Coronary artery (tissue), 2 donors: ENCODE measurements at regions not wholly inside any gene's neighbourhood (a gene's known extent, or its start where the extent isn't known, plus 50 kb on each side); places are given as distances from the start of the nearest gene placed in this dataset.

ENCODE experiments used
- DNase-seq: peaks from one replicate; pipeline ENCODE4 v3.0.0-alpha.2; 2017; ENCODE audit warnings: low spot score
- H3K27ac ChIP-seq, 2 donors: fragments of 200-600 bp; sonication (generic); one replicate each; pipeline ENCODE4 v1.5.1; 2016 to 2019
- H3K4me3 ChIP-seq: fragments of 200-600 bp; sonication (generic); 2 replicates; pipeline ENCODE4 v1.5.1; 2016; ENCODE audit warnings: mild to moderate bottlenecking, moderate library complexity
- TF ChIP-seq, protein P1 (sequence below): fragments of 200-600 bp; sonication (generic); IDR thresholded peaks from one replicate; pipeline ENCODE4 v1.5.1; 2019; ENCODE audit warnings: antibody characterized with exemption

- H3K4me3 ChIP-seq = no peak overlapping the region
- TF ChIP-seq, protein P1, sequence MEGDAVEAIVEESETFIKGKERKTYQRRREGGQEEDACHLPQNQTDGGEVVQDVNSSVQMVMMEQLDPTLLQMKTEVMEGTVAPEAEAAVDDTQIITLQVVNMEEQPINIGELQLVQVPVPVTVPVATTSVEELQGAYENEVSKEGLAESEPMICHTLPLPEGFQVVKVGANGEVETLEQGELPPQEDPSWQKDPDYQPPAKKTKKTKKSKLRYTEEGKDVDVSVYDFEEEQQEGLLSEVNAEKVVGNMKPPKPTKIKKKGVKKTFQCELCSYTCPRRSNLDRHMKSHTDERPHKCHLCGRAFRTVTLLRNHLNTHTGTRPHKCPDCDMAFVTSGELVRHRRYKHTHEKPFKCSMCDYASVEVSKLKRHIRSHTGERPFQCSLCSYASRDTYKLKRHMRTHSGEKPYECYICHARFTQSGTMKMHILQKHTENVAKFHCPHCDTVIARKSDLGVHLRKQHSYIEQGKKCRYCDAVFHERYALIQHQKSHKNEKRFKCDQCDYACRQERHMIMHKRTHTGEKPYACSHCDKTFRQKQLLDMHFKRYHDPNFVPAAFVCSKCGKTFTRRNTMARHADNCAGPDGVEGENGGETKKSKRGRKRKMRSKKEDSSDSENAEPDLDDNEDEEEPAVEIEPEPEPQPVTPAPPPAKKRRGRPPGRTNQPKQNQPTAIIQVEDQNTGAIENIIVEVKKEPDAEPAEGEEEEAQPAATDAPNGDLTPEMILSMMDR = no peak
- H3K27ac ChIP-seq = no peak overlapping the region
- no peak for DNase-seq
Measured at GRCh38 chr3:144244662-144245061, 273.0 kb downstream of the DIPK2A start.

DNA sequence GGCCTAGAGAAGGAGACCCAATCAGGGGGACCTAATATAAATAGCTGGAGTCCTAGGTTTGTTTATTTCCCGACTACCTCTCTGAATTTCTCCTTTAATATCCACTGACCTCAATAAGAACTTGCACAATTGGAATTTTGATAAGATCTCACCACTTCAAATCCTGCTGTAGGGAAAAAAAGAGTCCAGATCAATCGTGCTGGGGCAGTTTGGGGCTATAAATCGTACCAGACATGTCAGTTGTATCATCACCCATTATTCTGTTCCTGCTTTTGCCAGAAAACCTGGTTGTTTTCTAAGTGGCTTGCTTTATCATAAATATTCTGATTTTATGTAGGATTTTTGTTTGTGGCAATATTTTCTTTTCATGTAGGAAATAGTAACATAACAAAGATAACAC is 281.3 kb downstream of the DIPK2A start:
- Histone ChIP-seq H3K4me3 (no peak overlapping the region), H3K27ac (no peak overlapping the region)
- no peak for DNase-seq
- TF ChIP-seq, protein P1 = no peak

- no peak overlapping the region for H3K4me3 ChIP-seq
Measured at GRCh38 chr3:144257381-144257780, 285.8 kb downstream of the DIPK2A start.

DNA sequence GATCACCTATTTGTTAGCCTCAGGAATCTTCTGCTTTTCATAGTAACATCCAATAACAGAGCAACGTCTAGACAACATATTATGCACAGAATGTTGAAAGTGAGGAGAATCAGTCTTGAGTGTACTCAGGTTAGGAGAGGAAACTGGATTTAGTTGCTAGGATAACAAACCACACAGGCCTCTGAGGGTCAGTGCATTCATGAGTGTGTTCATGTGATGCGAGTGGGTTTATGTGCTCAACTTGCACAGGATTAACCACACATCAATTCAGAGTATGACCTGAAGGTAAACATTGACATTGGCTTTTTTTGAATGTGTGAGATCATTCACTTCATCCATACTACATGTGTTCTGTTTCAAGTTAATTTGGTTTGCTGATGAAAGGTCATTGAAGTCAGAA is 287.6 kb downstream of the DIPK2A start:
- no peak for DNase-seq
- Histone ChIP-seq H3K4me3 (no peak overlapping the region), H3K27ac (no peak overlapping the region)
- TF ChIP-seq, protein P1 = no peak

More at GRCh38 chr3:144257381-144257780, 285.8 kb downstream of the DIPK2A start:
- H3K27ac ChIP-seq = no peak overlapping the region
- TF ChIP-seq, protein P1 = no peak
- DNase-seq = no peak

GRCh38 chr3:144263706-144264105 is 292.1 kb downstream of the DIPK2A start:
- DNase-seq = no peak
- no peak overlapping the region for H3K4me3 ChIP-seq
- no peak overlapping the region for H3K27ac ChIP-seq
- TF ChIP-seq, protein P1 = no peak

DNA sequence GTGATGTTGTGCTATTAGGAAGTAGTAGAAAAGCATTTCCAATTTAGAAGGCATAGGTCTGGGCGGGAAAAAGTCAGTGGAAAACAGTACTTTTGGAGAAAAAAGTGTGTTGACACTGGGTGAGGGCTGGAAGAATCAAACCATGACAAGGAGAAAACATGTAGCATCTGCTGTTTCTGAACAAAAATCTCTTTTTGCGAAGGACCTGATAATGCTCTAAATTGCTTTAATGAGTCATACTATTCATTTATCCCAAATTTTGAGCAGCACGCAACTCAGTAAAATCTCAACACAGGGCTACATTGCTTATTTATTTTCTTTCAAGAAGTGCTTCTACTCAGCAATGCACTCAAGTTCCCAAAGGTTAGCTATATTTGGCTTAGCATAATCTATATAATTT is 292.7 kb downstream of the DIPK2A start:
- TF ChIP-seq, protein P1 = no peak
- DNase-seq = no peak
- Histone ChIP-seq H3K4me3 (no peak overlapping the region), H3K27ac (no peak overlapping the region)

DNA sequence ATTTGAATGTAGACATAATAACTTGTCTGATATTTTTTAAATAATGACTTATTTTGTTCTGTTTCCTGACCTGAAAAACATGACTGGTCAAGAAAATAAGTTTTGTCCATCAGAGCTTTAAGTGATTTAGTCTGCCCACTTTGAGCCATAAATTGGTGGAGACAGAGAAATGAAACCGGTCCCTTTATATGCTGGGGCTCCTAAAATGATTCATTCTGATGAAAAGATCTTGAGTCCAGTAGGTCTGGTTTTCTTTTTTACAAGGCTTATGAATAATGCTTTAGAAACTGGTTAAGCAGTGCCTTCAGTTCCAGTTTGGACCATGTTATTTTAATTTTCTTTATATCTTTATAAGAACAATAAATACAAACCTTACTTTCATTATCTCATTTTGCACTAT is 293.2 kb downstream of the DIPK2A start:
- no peak overlapping the region for H3K27ac ChIP-seq
- TF ChIP-seq, protein P1 = no peak
- DNase-seq = no peak
- no peak overlapping the region for H3K4me3 ChIP-seq
